HG03280 (cell line): ENCODE measurements at regions not wholly inside any gene's neighbourhood (a gene's known extent, or its start where the extent isn't known, plus 50 kb on each side); places are given as distances from the start of the nearest gene placed in this dataset.
"Not testable (repeated sequence)": the region's sequence is repeated elsewhere in the genome, so short reads cannot be mapped to it uniquely, and the experiment has no call there.

ENCODE experiments used
- ATAC-seq: cut with Tn5 transposase; IDR thresholded peaks from one replicate; pipeline ENCODE4 v1.9.1; 2021; ENCODE audit warnings: mild to moderate bottlenecking, moderate library complexity; ENCODE audit not compliant: unreplicated experiment

GRCh38 chr14:105924951-105925591 lies 398.7 kb downstream of the TMEM121 start:
- no peak for ATAC-seq

GRCh38 chr14:105925615-105926372 lies 399.4 kb downstream of the TMEM121 start:
- no peak for ATAC-seq

GRCh38 chr14:105926373-105927095 lies 400.2 kb downstream of the TMEM121 start:
- no peak for ATAC-seq

- no peak for ATAC-seq
Measured at GRCh38 chr14:105927096-105928060, 401.0 kb downstream of the TMEM121 start.

- ATAC-seq = not testable (repeated sequence)
Measured at GRCh38 chr14:105928171-105929111, 402.1 kb downstream of the TMEM121 start.

GRCh38 chr14:105929327-105930081 lies 403.1 kb downstream of the TMEM121 start:
- ATAC-seq = no peak

- ATAC-seq = no peak
Measured at GRCh38 chr14:105930572-105930971, 404.2 kb downstream of the TMEM121 start.

GRCh38 chr14:105931808-105932483 lies 405.6 kb downstream of the TMEM121 start:
- ATAC-seq = no peak

- no peak for ATAC-seq
Measured at GRCh38 chr14:105933238-105933637, 406.9 kb downstream of the TMEM121 start.

- no peak for ATAC-seq
Measured at GRCh38 chr14:105935384-105935783, 409.0 kb downstream of the TMEM121 start.

- no peak for ATAC-seq
Measured at GRCh38 chr14:105937253-105938054, 411.1 kb downstream of the TMEM121 start.

- no peak for ATAC-seq
Measured at GRCh38 chr14:105938055-105938863, 411.9 kb downstream of the TMEM121 start.

- ATAC-seq = no peak
Measured at GRCh38 chr14:105938959-105939358, 412.6 kb downstream of the TMEM121 start.

- no peak for ATAC-seq
Measured at GRCh38 chr14:105939810-105940508, 413.6 kb downstream of the TMEM121 start.

- no peak for ATAC-seq
Measured at GRCh38 chr14:105940534-105941225, 414.3 kb downstream of the TMEM121 start.
